ENCODE measurements at regions not wholly inside any gene's neighbourhood (a gene's known extent, or its start where the extent isn't known, plus 50 kb on each side); places are given as distances from the start of the nearest gene placed in this dataset.

GRCh38 chr6:14276071-14276470 is 158.5 kb downstream of the CD83 start:
- Mint-ChIP-seq H3K27me3 (ENCODE audit: insufficient read depth, low read depth, poor library complexity) (peaks cover 24% of the 10 kb centered on the region), H3K9me3 (peaks cover 19% of the 10 kb centered on the region), H3K4me1 (peaks cover 24% of the 10 kb centered on the region), H3K27ac (no peak overlapping the region), H3K36me3 (ENCODE audit: low read depth) (peaks cover 25% of the 10 kb centered on the region), H3K4me3 (no peak overlapping the region)
- no peak for DNase-seq (ENCODE audit: low spot score)
- Histone ChIP-seq H3F3A (replicated peaks; ENCODE audit: low read depth) (no peaks in the 10 kb centered on the region), H4K20me1 (replicated peaks; ENCODE audit: insufficient read depth) (no peaks in the 10 kb centered on the region), H3K4me3 (no peak overlapping the region), H3K27me3 (ENCODE audit: insufficient read depth) (peaks cover 10% of the 10 kb centered on the region; the same call in 1 of the 2 replicates), H3K4me2 (no peak overlapping the region), H3K27ac (ENCODE audit: low read depth) (no peak overlapping the region), H3K36me3 (ENCODE audit: insufficient read depth) (no peaks in the 10 kb centered on the region; the same call in 1 of the 2 replicates), H3K79me2 (replicated peaks; ENCODE audit: insufficient read depth) (no peaks in the 10 kb centered on the region), H3K9me2 (ENCODE audit: insufficient read depth) (peaks cover 12% of the 10 kb centered on the region; the same call in 1 of the 2 replicates), H2AFZ (no peak overlapping the region), H3K4me1 (ENCODE audit: insufficient read depth) (peaks cover 16% of the 10 kb centered on the region)
- ATAC-seq: no peak
- TF ChIP-seq CREB1 (CRISPR knock-in tag; IDR thresholded peaks at IDR 0.05; ENCODE audit: low read depth): no peak
- no peak for TF ChIP-seq ZNF114 (CRISPR knock-in tag; IDR thresholded peaks at IDR 0.05)
- no peak for TF ChIP-seq JUNB (IDR thresholded peaks at IDR 0.05; ENCODE audit: unreplicated experiment)
- TF ChIP-seq ZNF331 (CRISPR knock-in tag; IDR thresholded peaks at IDR 0.05; ENCODE audit: low read depth): no peak
- no peak for TF ChIP-seq EZH2phosphoT487 (IDR thresholded peaks at IDR 0.05; ENCODE audit: unreplicated experiment)
- TF ChIP-seq STAT1 (IDR thresholded peaks at IDR 0.05; ENCODE audit: unreplicated experiment): no peak
- TF ChIP-seq ZNF462 (CRISPR knock-in tag; IDR thresholded peaks at IDR 0.05): no peak
- TF ChIP-seq, protein P1, sequence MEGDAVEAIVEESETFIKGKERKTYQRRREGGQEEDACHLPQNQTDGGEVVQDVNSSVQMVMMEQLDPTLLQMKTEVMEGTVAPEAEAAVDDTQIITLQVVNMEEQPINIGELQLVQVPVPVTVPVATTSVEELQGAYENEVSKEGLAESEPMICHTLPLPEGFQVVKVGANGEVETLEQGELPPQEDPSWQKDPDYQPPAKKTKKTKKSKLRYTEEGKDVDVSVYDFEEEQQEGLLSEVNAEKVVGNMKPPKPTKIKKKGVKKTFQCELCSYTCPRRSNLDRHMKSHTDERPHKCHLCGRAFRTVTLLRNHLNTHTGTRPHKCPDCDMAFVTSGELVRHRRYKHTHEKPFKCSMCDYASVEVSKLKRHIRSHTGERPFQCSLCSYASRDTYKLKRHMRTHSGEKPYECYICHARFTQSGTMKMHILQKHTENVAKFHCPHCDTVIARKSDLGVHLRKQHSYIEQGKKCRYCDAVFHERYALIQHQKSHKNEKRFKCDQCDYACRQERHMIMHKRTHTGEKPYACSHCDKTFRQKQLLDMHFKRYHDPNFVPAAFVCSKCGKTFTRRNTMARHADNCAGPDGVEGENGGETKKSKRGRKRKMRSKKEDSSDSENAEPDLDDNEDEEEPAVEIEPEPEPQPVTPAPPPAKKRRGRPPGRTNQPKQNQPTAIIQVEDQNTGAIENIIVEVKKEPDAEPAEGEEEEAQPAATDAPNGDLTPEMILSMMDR (conservative IDR thresholded peaks at IDR 0.05; ENCODE audit: low read depth in 2 of 2): no peak
- TF ChIP-seq, protein P2, sequence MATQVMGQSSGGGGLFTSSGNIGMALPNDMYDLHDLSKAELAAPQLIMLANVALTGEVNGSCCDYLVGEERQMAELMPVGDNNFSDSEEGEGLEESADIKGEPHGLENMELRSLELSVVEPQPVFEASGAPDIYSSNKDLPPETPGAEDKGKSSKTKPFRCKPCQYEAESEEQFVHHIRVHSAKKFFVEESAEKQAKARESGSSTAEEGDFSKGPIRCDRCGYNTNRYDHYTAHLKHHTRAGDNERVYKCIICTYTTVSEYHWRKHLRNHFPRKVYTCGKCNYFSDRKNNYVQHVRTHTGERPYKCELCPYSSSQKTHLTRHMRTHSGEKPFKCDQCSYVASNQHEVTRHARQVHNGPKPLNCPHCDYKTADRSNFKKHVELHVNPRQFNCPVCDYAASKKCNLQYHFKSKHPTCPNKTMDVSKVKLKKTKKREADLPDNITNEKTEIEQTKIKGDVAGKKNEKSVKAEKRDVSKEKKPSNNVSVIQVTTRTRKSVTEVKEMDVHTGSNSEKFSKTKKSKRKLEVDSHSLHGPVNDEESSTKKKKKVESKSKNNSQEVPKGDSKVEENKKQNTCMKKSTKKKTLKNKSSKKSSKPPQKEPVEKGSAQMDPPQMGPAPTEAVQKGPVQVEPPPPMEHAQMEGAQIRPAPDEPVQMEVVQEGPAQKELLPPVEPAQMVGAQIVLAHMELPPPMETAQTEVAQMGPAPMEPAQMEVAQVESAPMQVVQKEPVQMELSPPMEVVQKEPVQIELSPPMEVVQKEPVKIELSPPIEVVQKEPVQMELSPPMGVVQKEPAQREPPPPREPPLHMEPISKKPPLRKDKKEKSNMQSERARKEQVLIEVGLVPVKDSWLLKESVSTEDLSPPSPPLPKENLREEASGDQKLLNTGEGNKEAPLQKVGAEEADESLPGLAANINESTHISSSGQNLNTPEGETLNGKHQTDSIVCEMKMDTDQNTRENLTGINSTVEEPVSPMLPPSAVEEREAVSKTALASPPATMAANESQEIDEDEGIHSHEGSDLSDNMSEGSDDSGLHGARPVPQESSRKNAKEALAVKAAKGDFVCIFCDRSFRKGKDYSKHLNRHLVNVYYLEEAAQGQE (IDR thresholded peaks at IDR 0.05; ENCODE audit: unreplicated experiment): no peak
- TF ChIP-seq EZH2 (IDR thresholded peaks at IDR 0.05; ENCODE audit: low read depth, unreplicated experiment): no peak
- TF ChIP-seq NANOG (IDR thresholded peaks at IDR 0.05; ENCODE audit: borderline replicate concordance): no peak
- no peak for TF ChIP-seq POLR2AphosphoS5 (IDR thresholded peaks at IDR 0.05; ENCODE audit: low read depth)
- no peak for TF ChIP-seq ETS1 (IDR thresholded peaks at IDR 0.05)
